Thyroid gland (tissue), 4 donors: ENCODE measurements at regions not wholly inside any gene's neighbourhood (a gene's known extent, or its start where the extent isn't known, plus 50 kb on each side); places are given as distances from the start of the nearest gene placed in this dataset.

Source experiments
- DNase-seq, 2 donors: peaks; one replicate each; pipeline ENCODE4 v3.0.0-alpha.2; 2019
- H3K27ac ChIP-seq, 3 donors: fragments of 200-600 bp; sonication (generic); 1 replicate in 2 of 3; 2 replicates in 1 of 3; pipeline ENCODE4 v1.5.1; 2016 to 2019; ENCODE audit warnings: mild to moderate bottlenecking in 1 of 3, moderate library complexity in 1 of 3
- H3K27me3 ChIP-seq: fragments of 200-600 bp; sonication (generic); one replicate; pipeline ENCODE4 v1.5.1; 2019
- H3K36me3 ChIP-seq, 2 donors: fragments of 200-600 bp; sonication (generic); one replicate each; pipeline ENCODE4 v1.5.1; 2016 to 2019
- H3K4me1 ChIP-seq, 2 donors: fragments of 200-600 bp; sonication (generic); one replicate each; pipeline ENCODE4 v1.5.1; 2017 to 2019
- H3K4me3 ChIP-seq, 3 donors: fragments of 200-600 bp; sonication (generic); replicated peaks in 1 of 3; 1 replicate in 2 of 3; 2 replicates in 1 of 3; pipeline ENCODE4 v1.5.1; 2016; ENCODE audit warnings: mild to moderate bottlenecking in 1 of 3
- H3K9me3 ChIP-seq: fragments of 200-600 bp; sonication (generic); one replicate; pipeline ENCODE4 v1.5.1; 2017
- CTCF ChIP-seq, 6 experiments: fragments of 200-600 bp in 3 of 6; fragments of 450-650 bp in 3 of 6; sonication (generic) in 3 of 6; IDR thresholded peaks; one replicate each; pipeline ENCODE4 v1.5.1; 2016 to 2019; ENCODE audit warnings: antibody characterized with exemption in 6 of 6, mild to moderate bottlenecking in 2 of 6, inconsistent platforms in 1 of 6, moderate library complexity in 1 of 6
- POLR2A ChIP-seq, 2 donors: fragments of 450-650 bp; IDR thresholded peaks; one replicate each; pipeline ENCODE4 v1.6.1; 2017; ENCODE audit warnings: antibody characterized with exemption in 2 of 2, mild to moderate bottlenecking in 2 of 2, moderate library complexity in 1 of 2
- WGBS, 2 donors: methylation state at CpG; one replicate each; pipeline ENCODE4 v1.1.5; 2017; 5-methylcytosine and 5-hydroxymethylcytosine counted together
- intact Hi-C: fragments of 100-400 bp; cut with DNase I; formaldehyde crosslinking; loops from one replicate; pipeline ENCODE4 v1.15.1; 2023

- TF ChIP-seq POLR2A (IDR thresholded peaks at IDR 0.05) (no peak), CTCF (IDR thresholded peaks at IDR 0.05) (no peak)
- 79 to 80% methylated on average over 3 of the region's 3 CpGs for WGBS, 2 donors
- intact Hi-C loops: no loop called here
- H3K4me1 ChIP-seq: peaks cover 8 to 9% of the 10 kb centered on the region in 2 donors
- H3K27me3 ChIP-seq: no peaks in the 10 kb centered on the region
- H3K4me3 ChIP-seq: no peak overlapping the region
- H3K27ac ChIP-seq: no peak overlapping the region
- H3K9me3 ChIP-seq: no peaks in the 10 kb centered on the region
- DNase-seq: no peak
- no peaks in the 10 kb centered on the region for H3K36me3 ChIP-seq
These were observed 128.6 kb downstream of the RGPD3 start for GRCh38 chr2:106339609-106340008.

DNA sequence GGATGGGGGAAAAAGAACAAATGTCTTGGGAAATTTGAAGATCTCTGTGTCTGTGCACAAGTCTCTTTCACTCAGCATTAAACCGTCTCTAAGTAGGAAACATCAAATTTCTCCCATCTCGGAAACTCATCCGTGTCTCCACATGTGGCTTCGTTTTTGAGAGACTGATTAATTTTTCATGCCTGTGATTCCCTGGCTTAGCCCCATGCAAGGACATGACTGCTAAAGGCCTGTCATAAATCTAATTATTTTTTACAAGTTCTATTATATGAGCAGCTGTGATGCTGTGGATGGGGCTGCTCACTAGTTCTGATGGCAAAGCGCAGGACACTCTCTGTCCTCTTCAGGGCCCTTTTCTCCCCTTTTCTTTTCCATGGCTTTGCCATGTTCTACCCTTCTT, 129.1 kb downstream of the RGPD3 start:
- H3K4me3 ChIP-seq: no peak overlapping the region
- intact Hi-C loops: no loop called here
- no peak for DNase-seq
- H3K27me3 ChIP-seq: no peaks in the 10 kb centered on the region
- no peaks in the 10 kb centered on the region for H3K36me3 ChIP-seq
- peaks cover 10 to 12% of the 10 kb centered on the region in 2 donors for H3K4me1 ChIP-seq
- no peaks in the 10 kb centered on the region for H3K9me3 ChIP-seq
- H3K27ac ChIP-seq: no peak overlapping the region
- TF ChIP-seq CTCF (IDR thresholded peaks at IDR 0.05): no peak
- TF ChIP-seq POLR2A (IDR thresholded peaks at IDR 0.05): no peak
- WGBS, 2 donors: 92 to 95% methylated on average over 5 of the region's 5 CpGs

DNA sequence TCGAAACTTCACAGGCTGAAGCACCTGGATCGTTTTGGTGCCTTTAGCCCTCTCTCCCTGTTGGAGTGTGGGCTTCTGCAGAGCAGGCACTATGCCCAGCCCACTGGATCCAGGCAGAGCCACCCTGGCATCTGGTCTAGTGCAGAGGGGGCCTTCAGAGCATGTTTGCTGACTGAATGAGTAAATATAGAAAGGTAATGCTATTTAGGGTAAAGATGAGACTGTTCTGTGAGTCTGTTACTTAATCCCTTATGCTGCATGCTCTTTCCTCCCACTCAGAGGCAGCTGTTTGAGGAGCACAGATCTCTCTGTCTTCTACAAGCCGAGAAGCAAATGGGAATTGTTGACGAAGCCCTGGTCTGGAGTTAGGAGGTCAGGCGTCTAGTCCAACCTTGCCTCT, 130.2 kb downstream of the RGPD3 start:
- WGBS, 2 donors: 88% methylated on average over 5 of the region's 5 CpGs
- DNase-seq: no peak
- TF ChIP-seq POLR2A (IDR thresholded peaks at IDR 0.05): no peak
- no peak for TF ChIP-seq CTCF (IDR thresholded peaks at IDR 0.05)
- no peaks in the 10 kb centered on the region for H3K27me3 ChIP-seq
- no peak overlapping the region for H3K4me3 ChIP-seq
- no peaks in the 10 kb centered on the region for H3K36me3 ChIP-seq
- peaks cover 10 to 12% of the 10 kb centered on the region in 2 donors for H3K4me1 ChIP-seq
- no peaks in the 10 kb centered on the region for H3K9me3 ChIP-seq
- intact Hi-C loops: no loop called here
- H3K27ac ChIP-seq: no peak overlapping the region

DNA sequence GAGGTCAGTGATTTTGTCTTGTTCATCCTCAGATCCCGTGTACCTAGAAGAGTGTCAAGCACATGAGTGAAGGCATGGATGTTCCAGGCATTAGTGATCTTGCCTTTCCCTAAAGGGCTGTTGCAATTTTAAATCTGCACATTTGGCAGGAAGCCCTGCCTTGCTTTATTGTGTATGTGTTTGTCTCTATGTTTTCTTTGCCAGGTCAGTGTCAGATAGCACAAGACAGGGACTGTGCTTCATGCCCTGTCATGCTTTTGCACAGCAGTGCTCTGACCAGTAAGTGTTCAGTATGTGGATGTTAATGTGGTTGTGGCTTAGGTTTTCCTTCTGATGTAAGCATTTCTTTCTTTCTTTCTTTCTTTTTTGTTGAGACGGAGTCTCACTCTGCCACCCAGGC, 131.5 kb downstream of the RGPD3 start:
- Histone ChIP-seq H3K4me3 (no peak overlapping the region), H3K9me3 (no peaks in the 10 kb centered on the region)
- 77 to 93% methylated on average over 2 of the region's 2 CpGs for WGBS, 2 donors

DNA sequence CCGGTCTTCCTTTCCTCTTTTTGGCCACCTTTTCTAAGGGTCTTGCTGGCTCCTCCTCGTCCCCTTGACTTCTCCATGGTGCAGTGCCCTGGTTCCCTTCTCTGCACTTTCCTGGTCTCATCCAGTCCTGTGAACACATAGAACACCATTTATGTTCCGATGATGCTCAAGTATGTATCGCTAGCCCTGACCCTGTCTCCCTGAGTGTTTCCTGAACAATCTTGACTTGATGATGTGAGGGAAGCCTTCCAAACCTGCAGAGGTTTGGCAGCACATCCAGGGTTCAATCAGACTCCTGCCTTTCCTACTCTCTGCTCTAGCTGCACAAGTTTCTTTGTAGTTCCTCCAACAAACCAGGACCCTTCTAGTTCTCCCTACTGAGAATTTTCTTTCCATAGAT, 132.1 kb downstream of the RGPD3 start:
- no peak for DNase-seq
- no peaks in the 10 kb centered on the region for H3K27me3 ChIP-seq
- WGBS, 2 donors: 85 to 87% methylated on average over 4 of the region's 4 CpGs
- intact Hi-C loops: no loop called here
- no peak overlapping the region for H3K27ac ChIP-seq
- TF ChIP-seq POLR2A (IDR thresholded peaks at IDR 0.05): no peak
- no peak for TF ChIP-seq CTCF (IDR thresholded peaks at IDR 0.05)
- no peaks in the 10 kb centered on the region for H3K36me3 ChIP-seq
- H3K9me3 ChIP-seq: no peaks in the 10 kb centered on the region
- H3K4me1 ChIP-seq: peaks cover 10 to 12% of the 10 kb centered on the region in 2 donors
- H3K4me3 ChIP-seq: no peak overlapping the region

More for the DNA sequence above, 131.5 kb downstream of the RGPD3 start:
- TF ChIP-seq POLR2A (IDR thresholded peaks at IDR 0.05): no peak
- no peak for TF ChIP-seq CTCF (IDR thresholded peaks at IDR 0.05)
- no peak overlapping the region for H3K27ac ChIP-seq
- DNase-seq: no peak
- intact Hi-C loops: no loop called here
- H3K36me3 ChIP-seq: no peaks in the 10 kb centered on the region
- no peaks in the 10 kb centered on the region for H3K27me3 ChIP-seq
- peaks cover 10 to 12% of the 10 kb centered on the region in 2 donors for H3K4me1 ChIP-seq
